HG03460 (cell line): ENCODE measurements at regions not wholly inside any gene's neighbourhood (a gene's known extent, or its start where the extent isn't known, plus 50 kb on each side); places are given as distances from the start of the nearest gene placed in this dataset.

ENCODE experiments used
- ATAC-seq: cut with Tn5 transposase; IDR thresholded peaks from one replicate; pipeline ENCODE4 v1.9.1; 2021; ENCODE audit not compliant: unreplicated experiment

GRCh38 chr6:14676977-14677781 lies 559.6 kb downstream of the CD83 start:
- no peak for ATAC-seq

- ATAC-seq: no peak
Observed at GRCh38 chr6:14681699-14682487, 564.0 kb upstream of the JARID2 start.

- no peak for ATAC-seq
Observed at GRCh38 chr6:14682812-14683211, 563.1 kb upstream of the JARID2 start.

GRCh38 chr6:14689639-14690038 lies 556.2 kb upstream of the JARID2 start:
- ATAC-seq: no peak

- no peak for ATAC-seq
Observed at GRCh38 chr6:14690120-14691056, 555.5 kb upstream of the JARID2 start.

GRCh38 chr6:14692208-14692607 lies 553.7 kb upstream of the JARID2 start:
- no peak for ATAC-seq

GRCh38 chr6:14693301-14694192 lies 552.3 kb upstream of the JARID2 start:
- no peak for ATAC-seq

GRCh38 chr6:14694308-14694707 lies 551.6 kb upstream of the JARID2 start:
- no peak for ATAC-seq

- no peak for ATAC-seq
Observed at GRCh38 chr6:14695579-14695978, 550.3 kb upstream of the JARID2 start.

GRCh38 chr6:14696367-14696766 lies 549.5 kb upstream of the JARID2 start:
- no peak for ATAC-seq

- no peak for ATAC-seq
Observed at GRCh38 chr6:14697427-14697826, 548.4 kb upstream of the JARID2 start.

GRCh38 chr6:14699803-14700601 lies 545.9 kb upstream of the JARID2 start:
- no peak for ATAC-seq

- ATAC-seq: no peak
Observed at GRCh38 chr6:14701946-14702345, 543.9 kb upstream of the JARID2 start.

GRCh38 chr6:14702678-14703077 lies 543.2 kb upstream of the JARID2 start:
- no peak for ATAC-seq

GRCh38 chr6:14703586-14703985 lies 542.3 kb upstream of the JARID2 start:
- no peak for ATAC-seq

- ATAC-seq: no peak
Observed at GRCh38 chr6:14704383-14705271, 541.2 kb upstream of the JARID2 start.

GRCh38 chr6:14705841-14706377 lies 540.0 kb upstream of the JARID2 start:
- no peak for ATAC-seq

GRCh38 chr6:14706378-14706929 lies 539.4 kb upstream of the JARID2 start:
- no peak for ATAC-seq
